ENCODE measurements at regions not wholly inside any gene's neighbourhood (a gene's known extent, or its start where the extent isn't known, plus 50 kb on each side); places are given as distances from the start of the nearest gene placed in this dataset.

- no peak for TF ChIP-seq SKIL (CRISPR knock-in tag; IDR thresholded peaks at IDR 0.05; ENCODE audit: borderline replicate concordance)
These were observed 247.0 kb downstream of the CDH9 start (continued) for GRCh38 chr5:26791433-26791832.

- no peak for TF ChIP-seq ZNF224 (CRISPR knock-in tag; IDR thresholded peaks at IDR 0.05)
- TF ChIP-seq ZBTB46 (CRISPR knock-in tag; IDR thresholded peaks at IDR 0.05; ENCODE audit: borderline replicate concordance): no peak
- no peak for TF ChIP-seq ZNF550 (CRISPR knock-in tag; IDR thresholded peaks at IDR 0.05; ENCODE audit: borderline replicate concordance)
- TF ChIP-seq HOXA5 (CRISPR knock-in tag; IDR thresholded peaks at IDR 0.05): no peak
- TF ChIP-seq ZNF879 (CRISPR knock-in tag; IDR thresholded peaks at IDR 0.05): no peak
- TF ChIP-seq CBFB (CRISPR knock-in tag; IDR thresholded peaks at IDR 0.05): no peak
- TF ChIP-seq ZBTB14 (CRISPR knock-in tag; IDR thresholded peaks at IDR 0.05): no peak
- TF ChIP-seq ZFP91 (CRISPR knock-in tag; IDR thresholded peaks at IDR 0.05; ENCODE audit: borderline replicate concordance): no peak
- no peak for TF ChIP-seq NR2F6 (IDR thresholded peaks at IDR 0.05)
- TF ChIP-seq NR2F6 (CRISPR knock-in tag; IDR thresholded peaks at IDR 0.05): no peak
- TF ChIP-seq CBX2 (IDR thresholded peaks at IDR 0.05; ENCODE audit: low read depth, low read length): no peak
- no peak for TF ChIP-seq CBX2 (CRISPR knock-in tag; IDR thresholded peaks at IDR 0.05; ENCODE audit: low read depth)
- 14% methylated on average over 3 of the region's 3 CpGs for WGBS (ENCODE audit: low lambda C conversion rate)
- Histone ChIP-seq H2AFZ (ENCODE audit: low read length) (no peak overlapping the region), H3K9ac (ENCODE audit: insufficient read depth, low read depth, low read length) (no peak overlapping the region), H3K27ac (ENCODE audit: extremely low read length, insufficient read depth, low read length) (no peak overlapping the region), H3K27me3 (ENCODE audit: control insufficient read depth in 1 of 2, insufficient read depth in 2 of 2, low read length in 2 of 2) (no peaks in the 10 kb centered on the region), H3K79me2 (ENCODE audit: insufficient read depth, low read length) (no peaks in the 10 kb centered on the region), H3K4me1 (ENCODE audit: insufficient read depth, low read length) (no peaks in the 10 kb centered on the region), H3K4me2 (ENCODE audit: low read depth, low read length) (no peak overlapping the region), H3K9me3 (ENCODE audit: low read length) (no peaks in the 10 kb centered on the region), H3K4me3 (replicated peaks in 1 of 3; ENCODE audit: insufficient read depth in 1 of 3, low read depth in 2 of 3, low read length in 3 of 3) (no peak overlapping the region), H3K36me3 (replicated peaks in 1 of 2; ENCODE audit: control insufficient read depth in 1 of 2, insufficient read depth in 2 of 2, low read length in 2 of 2) (no peaks in the 10 kb centered on the region), H4K20me1 (ENCODE audit: insufficient read depth, low read length) (no peaks in the 10 kb centered on the region)
- ChIA-PET POLR2A (no interaction called here), CTCF (ENCODE audit: low intra/inter-chr PET ratio, low total read pairs) (no interaction called here)
- in situ Hi-C loops (cut with HindIII; ENCODE audit: extremely low pct_ligation_motif_present, low pct_unique_long_range_greater_than_20kb): no loop called here
- FAIRE-seq (no peak), ATAC-seq (no peak), DNase-seq (ENCODE audit: low spot score) (no peak)
- intact Hi-C loops (cut with micrococcal nuclease; ENCODE audit: unreplicated experiment): no loop called here
- no TSS peak for BruUV-seq (replicated peaks)
These were observed 247.4 kb downstream of the CDH9 start for GRCh38 chr5:26791021-26791420.
